Loucy (cell line): ENCODE measurements at regions not wholly inside any gene's neighbourhood (a gene's known extent, or its start where the extent isn't known, plus 50 kb on each side); places are given as distances from the start of the nearest gene placed in this dataset.

Experiments
- H2AFZ ChIP-seq: fragments of 200-600 bp; sonication (generic); 2 replicates; pipeline ENCODE4 v1.6.0; 2016; ENCODE audit warnings: antibody characterized with exemption, mild to moderate bottlenecking, low read length, moderate library complexity
- H3F3A ChIP-seq: fragments of 200-600 bp; 2 replicates; pipeline ENCODE4 v1.6.0; 2016; ENCODE audit warnings: antibody characterized with exemption, low read depth, mild to moderate bottlenecking
- H3K27me3 ChIP-seq: fragments of 200-600 bp; sonication (generic); 2 replicates; pipeline ENCODE4 v1.6.1; 2014; ENCODE audit warnings: low read length, mild to moderate bottlenecking; ENCODE audit not compliant: insufficient read depth, poor library complexity, severe bottlenecking
- H3K36me3 ChIP-seq: fragments of 200-600 bp; sonication (generic); 2 replicates; pipeline ENCODE4 v1.6.1; 2016; ENCODE audit warnings: low read length; ENCODE audit not compliant: insufficient read depth
- H3K4me1 ChIP-seq: fragments of 200-600 bp; sonication (generic); 2 replicates; pipeline ENCODE4 v1.5.1; 2014; ENCODE audit warnings: low read length, mild to moderate bottlenecking; ENCODE audit not compliant: insufficient read depth, poor library complexity, severe bottlenecking
- H3K4me2 ChIP-seq: fragments of 200-600 bp; sonication (generic); 2 replicates; pipeline ENCODE4 v1.6.0; 2014; ENCODE audit warnings: antibody characterized with exemption, low read length, low read depth, mild to moderate bottlenecking; ENCODE audit not compliant: poor library complexity, severe bottlenecking
- H3K4me3 ChIP-seq: fragments of 200-600 bp; sonication (generic); 2 replicates; pipeline ENCODE4 v1.5.1; 2014; ENCODE audit warnings: low read length, mild to moderate bottlenecking, mixed read lengths; ENCODE audit not compliant: poor library complexity, severe bottlenecking
- H3K79me2 ChIP-seq: fragments of 200-600 bp; sonication (generic); 2 replicates; pipeline ENCODE4 v1.6.1; 2014; ENCODE audit warnings: low read length; ENCODE audit not compliant: insufficient read depth
- H3K9ac ChIP-seq: fragments of 200-600 bp; sonication (generic); 2 replicates; pipeline ENCODE4 v1.6.0; 2014; ENCODE audit warnings: mild to moderate bottlenecking, low read depth, low read length, moderate library complexity; ENCODE audit not compliant: poor library complexity, severe bottlenecking
- H3K9me2 ChIP-seq: fragments of 200-600 bp; sonication (generic); replicated peaks from 2 replicates; pipeline ENCODE4 v1.6.1; 2016; ENCODE audit warnings: low read depth, low read length, mixed read lengths
- H3K9me3 ChIP-seq: fragments of 200-600 bp; sonication (generic); 2 replicates; pipeline ENCODE4 v1.6.1; 2014; ENCODE audit warnings: mild to moderate bottlenecking, antibody characterized with exemption, low read length, low read depth; ENCODE audit not compliant: insufficient read depth
- H4K20me1 ChIP-seq: fragments of 200-600 bp; sonication (generic); 2 replicates; pipeline ENCODE4 v1.6.0; 2014; ENCODE audit warnings: antibody characterized with exemption, low read length, mild to moderate bottlenecking; ENCODE audit not compliant: insufficient read depth, poor library complexity, severe bottlenecking
- EZH2phosphoT487 ChIP-seq: fragments of 200-600 bp; IDR thresholded peaks from 2 replicates; pipeline ENCODE4 v1.6.1; 2018; ENCODE audit warnings: antibody characterized with exemption, mild to moderate bottlenecking, moderate library complexity, borderline replicate concordance
- TF ChIP-seq, protein P1 (sequence below): fragments of 200-600 bp; sonication (generic); conservative IDR thresholded peaks from 2 replicates; pipeline ENCODE4 v1.5.1; 2014; ENCODE audit warnings: mild to moderate bottlenecking, antibody characterized with exemption, low read length

DNA sequence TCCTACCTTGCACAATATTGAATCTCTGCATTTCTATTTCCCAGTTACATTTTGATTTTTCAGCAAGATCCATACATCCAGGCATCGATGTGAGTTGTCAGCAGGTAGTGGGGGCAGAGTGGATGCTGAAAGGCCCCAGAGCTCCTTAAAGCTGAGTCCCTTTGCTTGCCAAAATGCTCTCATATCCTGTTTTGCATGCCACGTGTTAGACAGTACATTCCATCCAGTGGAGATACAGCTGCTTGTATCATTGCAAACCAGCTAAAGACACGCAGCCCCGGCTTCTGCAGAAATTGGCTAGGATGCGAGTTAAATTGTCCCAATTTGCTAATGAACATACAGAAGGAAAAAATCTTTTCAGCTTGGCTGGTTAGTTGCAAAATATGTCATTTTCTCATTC is 179.6 kb upstream of the MXRA5 start:
- no peaks in the 10 kb centered on the region for H3K79me2 ChIP-seq
- H3F3A ChIP-seq: no peaks in the 10 kb centered on the region
- H3K27me3 ChIP-seq: no peaks in the 10 kb centered on the region
- no peaks in the 10 kb centered on the region for H3K36me3 ChIP-seq
- no peak overlapping the region for H2AFZ ChIP-seq
- no peaks in the 10 kb centered on the region for H4K20me1 ChIP-seq
- H3K4me1 ChIP-seq: no peaks in the 10 kb centered on the region
- H3K9ac ChIP-seq: no peak overlapping the region
- H3K4me2 ChIP-seq: no peak overlapping the region
- H3K9me3 ChIP-seq: no peaks in the 10 kb centered on the region
- no peaks in the 10 kb centered on the region for H3K9me2 ChIP-seq
- TF ChIP-seq, protein P1, sequence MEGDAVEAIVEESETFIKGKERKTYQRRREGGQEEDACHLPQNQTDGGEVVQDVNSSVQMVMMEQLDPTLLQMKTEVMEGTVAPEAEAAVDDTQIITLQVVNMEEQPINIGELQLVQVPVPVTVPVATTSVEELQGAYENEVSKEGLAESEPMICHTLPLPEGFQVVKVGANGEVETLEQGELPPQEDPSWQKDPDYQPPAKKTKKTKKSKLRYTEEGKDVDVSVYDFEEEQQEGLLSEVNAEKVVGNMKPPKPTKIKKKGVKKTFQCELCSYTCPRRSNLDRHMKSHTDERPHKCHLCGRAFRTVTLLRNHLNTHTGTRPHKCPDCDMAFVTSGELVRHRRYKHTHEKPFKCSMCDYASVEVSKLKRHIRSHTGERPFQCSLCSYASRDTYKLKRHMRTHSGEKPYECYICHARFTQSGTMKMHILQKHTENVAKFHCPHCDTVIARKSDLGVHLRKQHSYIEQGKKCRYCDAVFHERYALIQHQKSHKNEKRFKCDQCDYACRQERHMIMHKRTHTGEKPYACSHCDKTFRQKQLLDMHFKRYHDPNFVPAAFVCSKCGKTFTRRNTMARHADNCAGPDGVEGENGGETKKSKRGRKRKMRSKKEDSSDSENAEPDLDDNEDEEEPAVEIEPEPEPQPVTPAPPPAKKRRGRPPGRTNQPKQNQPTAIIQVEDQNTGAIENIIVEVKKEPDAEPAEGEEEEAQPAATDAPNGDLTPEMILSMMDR: no peak
- no peak for TF ChIP-seq EZH2phosphoT487
- no peak overlapping the region for H3K4me3 ChIP-seq

DNA sequence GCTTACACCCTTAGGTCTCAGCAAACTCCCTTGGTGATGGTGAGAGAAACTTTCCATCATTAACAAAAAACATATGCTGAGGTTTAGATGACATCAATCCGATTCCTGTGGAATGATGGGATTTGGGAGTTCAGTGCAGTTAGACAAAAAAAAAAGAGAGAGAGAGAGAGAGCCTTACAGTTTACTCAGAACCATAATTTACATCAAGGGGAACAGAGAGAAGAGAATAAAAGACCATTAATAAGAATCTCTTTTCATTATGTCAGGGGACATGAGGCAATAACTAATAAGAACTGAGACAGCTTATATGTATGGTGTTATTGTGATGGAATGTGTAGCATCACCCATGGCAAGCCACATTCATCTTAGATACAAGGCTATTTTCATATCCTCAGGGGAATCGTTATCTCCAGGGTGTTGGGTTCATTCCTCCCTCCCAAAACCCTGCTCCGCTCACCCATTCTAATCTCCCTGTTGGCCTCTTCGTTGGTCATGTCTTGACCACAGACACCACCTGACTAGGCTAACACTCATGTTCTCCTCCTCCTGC is 175.7 kb upstream of the MXRA5 start:
- Histone ChIP-seq H3K9me3 (no peaks in the 10 kb centered on the region), H2AFZ (no peak overlapping the region), H4K20me1 (no peaks in the 10 kb centered on the region), H3K4me2 (no peak overlapping the region), H3K79me2 (no peaks in the 10 kb centered on the region), H3K9me2 (no peaks in the 10 kb centered on the region), H3K9ac (no peak overlapping the region), H3F3A (no peaks in the 10 kb centered on the region), H3K4me3 (no peak overlapping the region), H3K36me3 (no peaks in the 10 kb centered on the region), H3K27me3 (no peaks in the 10 kb centered on the region), H3K4me1 (no peaks in the 10 kb centered on the region)
- TF ChIP-seq, protein P1: no peak
- no peak for TF ChIP-seq EZH2phosphoT487

DNA sequence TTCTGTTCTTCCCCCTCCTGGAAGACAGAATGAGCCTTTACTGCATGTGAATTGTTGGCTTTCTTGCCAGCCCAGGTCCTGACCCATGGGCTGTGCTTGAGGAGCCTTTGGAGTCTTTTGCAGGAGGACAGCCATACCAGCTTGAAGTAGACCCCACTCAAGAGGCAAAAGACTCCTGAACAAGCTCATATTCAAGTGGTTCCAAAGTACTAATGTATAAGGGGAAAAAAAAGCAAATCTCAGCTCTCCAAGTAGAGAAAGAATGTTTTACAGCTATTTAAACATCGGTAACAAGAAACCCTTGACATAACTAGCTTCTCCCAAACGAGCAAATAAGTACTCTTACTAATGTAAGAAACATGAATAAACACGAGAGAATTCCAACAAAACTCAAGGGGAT is 174.9 kb upstream of the MXRA5 start:
- no peaks in the 10 kb centered on the region for H3K9me3 ChIP-seq
- no peak overlapping the region for H3K4me3 ChIP-seq
- no peaks in the 10 kb centered on the region for H3K9me2 ChIP-seq
- H3K27me3 ChIP-seq: no peaks in the 10 kb centered on the region
- H3K79me2 ChIP-seq: no peaks in the 10 kb centered on the region
- no peak overlapping the region for H3K9ac ChIP-seq
- no peak for TF ChIP-seq EZH2phosphoT487
- TF ChIP-seq, protein P1: no peak
- H4K20me1 ChIP-seq: no peaks in the 10 kb centered on the region
- H3K4me1 ChIP-seq: no peaks in the 10 kb centered on the region
- no peak overlapping the region for H2AFZ ChIP-seq
- H3F3A ChIP-seq: no peaks in the 10 kb centered on the region
- no peak overlapping the region for H3K4me2 ChIP-seq
- no peaks in the 10 kb centered on the region for H3K36me3 ChIP-seq
